Neural progenitor cell (in vitro differentiated cells): ENCODE measurements at regions not wholly inside any gene's neighbourhood (a gene's known extent, or its start where the extent isn't known, plus 50 kb on each side); places are given as distances from the start of the nearest gene placed in this dataset.

Source experiments
- EZH2 ChIP-seq: fragments of 200-600 bp; sonication (generic); IDR thresholded peaks from 2 replicates; pipeline ENCODE4 v1.6.1; 2017; ENCODE audit warnings: antibody characterized with exemption, mild to moderate bottlenecking, moderate library complexity
- TF ChIP-seq, protein P1 (sequence below): fragments of 200-600 bp; sonication (generic); IDR thresholded peaks from 2 replicates; pipeline ENCODE4 v1.5.1; 2017; ENCODE audit warnings: antibody characterized with exemption, mild to moderate bottlenecking

DNA sequence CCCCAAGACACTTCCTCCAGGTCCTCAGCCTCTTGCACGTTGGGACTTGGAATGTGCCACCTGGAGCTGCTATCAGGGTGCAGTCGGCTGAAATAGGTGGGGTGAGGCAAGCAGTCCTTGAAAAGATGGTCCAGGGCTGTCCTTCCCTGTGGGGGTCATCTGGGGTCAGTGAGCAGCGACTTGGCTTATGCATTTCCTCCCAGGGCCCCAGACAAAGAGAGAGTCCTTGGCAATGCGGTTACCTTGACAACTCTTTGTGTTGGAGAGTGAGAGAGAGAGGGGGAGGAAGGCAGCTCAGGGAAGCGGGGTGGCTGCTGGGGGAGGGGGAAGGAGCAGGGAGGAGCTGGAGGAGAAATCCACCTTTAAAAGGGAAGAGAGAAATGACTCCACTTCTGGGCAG is 93.8 kb downstream of the MIAT start:
- TF ChIP-seq, protein P1, sequence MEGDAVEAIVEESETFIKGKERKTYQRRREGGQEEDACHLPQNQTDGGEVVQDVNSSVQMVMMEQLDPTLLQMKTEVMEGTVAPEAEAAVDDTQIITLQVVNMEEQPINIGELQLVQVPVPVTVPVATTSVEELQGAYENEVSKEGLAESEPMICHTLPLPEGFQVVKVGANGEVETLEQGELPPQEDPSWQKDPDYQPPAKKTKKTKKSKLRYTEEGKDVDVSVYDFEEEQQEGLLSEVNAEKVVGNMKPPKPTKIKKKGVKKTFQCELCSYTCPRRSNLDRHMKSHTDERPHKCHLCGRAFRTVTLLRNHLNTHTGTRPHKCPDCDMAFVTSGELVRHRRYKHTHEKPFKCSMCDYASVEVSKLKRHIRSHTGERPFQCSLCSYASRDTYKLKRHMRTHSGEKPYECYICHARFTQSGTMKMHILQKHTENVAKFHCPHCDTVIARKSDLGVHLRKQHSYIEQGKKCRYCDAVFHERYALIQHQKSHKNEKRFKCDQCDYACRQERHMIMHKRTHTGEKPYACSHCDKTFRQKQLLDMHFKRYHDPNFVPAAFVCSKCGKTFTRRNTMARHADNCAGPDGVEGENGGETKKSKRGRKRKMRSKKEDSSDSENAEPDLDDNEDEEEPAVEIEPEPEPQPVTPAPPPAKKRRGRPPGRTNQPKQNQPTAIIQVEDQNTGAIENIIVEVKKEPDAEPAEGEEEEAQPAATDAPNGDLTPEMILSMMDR, result no peak
- TF ChIP-seq EZH2, result no peak
